ENCODE measurements at regions not wholly inside any gene's neighbourhood (a gene's known extent, or its start where the extent isn't known, plus 50 kb on each side); places are given as distances from the start of the nearest gene placed in this dataset.
A peak's percentile ranks its signal among the peaks of the same experiment; 100 is the strongest.

DNA sequence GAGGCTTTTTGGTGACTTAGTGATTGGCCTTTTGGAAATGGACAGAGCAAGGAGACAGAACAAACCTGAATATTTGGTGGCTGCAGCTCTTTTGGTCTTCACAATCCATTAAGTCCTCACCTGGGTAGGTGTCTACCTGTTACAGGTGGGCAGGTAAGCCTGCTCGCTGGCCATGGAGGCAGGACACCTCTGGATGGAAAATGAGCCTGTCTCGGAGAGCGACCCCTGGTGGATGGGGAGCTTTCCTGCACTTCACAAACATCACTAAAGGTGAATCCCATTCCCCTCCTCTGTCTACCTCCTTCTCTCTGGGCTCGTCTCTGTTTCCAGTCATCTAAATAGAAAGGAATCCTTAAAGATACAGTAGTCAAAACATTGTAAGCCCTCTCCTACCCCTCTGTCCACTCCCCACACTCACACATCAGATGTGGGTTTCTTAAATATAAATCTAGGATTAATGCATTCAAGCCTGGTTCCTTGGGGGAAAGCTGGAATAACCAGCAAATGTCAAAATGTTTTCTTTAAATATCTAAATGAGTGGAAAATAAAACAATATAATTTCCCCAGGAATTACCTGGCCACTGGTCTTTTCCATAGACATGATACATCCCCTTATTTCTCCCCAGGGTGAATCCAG lies 304.9 kb downstream of the CDH26 start:
- no peak overlapping the region for H3K27ac ChIP-seq (ENCODE audit: insufficient read depth in 1 of 2, low read depth in 1 of 2, low read length in 2 of 2, poor library complexity in 1 of 2, severe bottlenecking in 2 of 2)
- no peak overlapping the region for H3K4me3 ChIP-seq (ENCODE audit: control insufficient read depth in 1 of 7, extremely low read depth in 1 of 7, insufficient read depth in 4 of 7, low read depth in 2 of 7, low read length in 6 of 7)
- H3K9me3 ChIP-seq (ENCODE audit: control extremely low read depth in 1 of 5, control insufficient read depth in 4 of 5, insufficient read depth in 2 of 5, low read depth in 1 of 5, low read length in 4 of 5) = no peaks in the 10 kb centered on the region
- H3K36me3 ChIP-seq (ENCODE audit: control insufficient read depth in 4 of 4, insufficient read depth in 4 of 4, low read length in 3 of 4) = no peaks in the 10 kb centered on the region
- DNase-seq = peak; percentile 36 to 63 (median 57)
- no CpG with 5 or more reads among the region's 4 CpGs for WGBS (ENCODE audit: insufficient coverage)
- ChIA-PET CTCF (interaction anchor here (0.6 to 6.5 kb wide), 14 partner anchors 10 to 856 kb away, joined by 3 to 66 read pairs (median 6); no protein-coding TSS in a partner anchor), POLR2A (no interaction called here)
- no peaks in the 10 kb centered on the region for H3K27me3 ChIP-seq (replicated peaks in 2 of 5; ENCODE audit: control insufficient read depth in 4 of 5, insufficient read depth in 5 of 5, low read length in 4 of 5)
- H3K4me1 ChIP-seq (ENCODE audit: control extremely low read depth in 1 of 4, control insufficient read depth in 4 of 4, insufficient read depth in 4 of 4, low read length in 3 of 4) = peaks cover 0 to 12% (median 7%) of the 10 kb centered on the region in 4 experiments

GRCh38 chr20:60263725-60264709 lies 305.8 kb downstream of the CDH26 start:
- POLR2A ChIA-PET = no interaction called here

GRCh38 chr20:60266177-60266823 lies 308.1 kb downstream of the CDH26 start:
- peaks cover 0 to 12% (median 7%) of the 10 kb centered on the region in 4 experiments for H3K4me1 ChIP-seq (ENCODE audit: control extremely low read depth in 1 of 4, control insufficient read depth in 4 of 4, insufficient read depth in 4 of 4, low read length in 3 of 4)
- POLR2A ChIA-PET = no interaction called here
- CTCF ChIA-PET = interaction anchor here (6.5 kb wide), 1 partner anchor 210 kb away, joined by 66 read pairs; no protein-coding TSS in a partner anchor
- peak in 2 of 3 donors; percentile 63 to 71 for DNase-seq
- no peaks in the 10 kb centered on the region for H3K36me3 ChIP-seq (ENCODE audit: control insufficient read depth in 4 of 4, insufficient read depth in 4 of 4, low read length in 3 of 4)
- no peaks in the 10 kb centered on the region for H3K9me3 ChIP-seq (ENCODE audit: control extremely low read depth in 1 of 5, control insufficient read depth in 4 of 5, insufficient read depth in 2 of 5, low read depth in 1 of 5, low read length in 4 of 5)
- 79% methylated on average over 5 of the region's 9 CpGs for WGBS (ENCODE audit: insufficient coverage)
- no peaks in the 10 kb centered on the region for H3K27me3 ChIP-seq (replicated peaks in 2 of 5; ENCODE audit: control insufficient read depth in 4 of 5, insufficient read depth in 5 of 5, low read length in 4 of 5)
- no peak overlapping the region for H3K27ac ChIP-seq (ENCODE audit: insufficient read depth in 1 of 2, low read depth in 1 of 2, low read length in 2 of 2, poor library complexity in 1 of 2, severe bottlenecking in 2 of 2)
- H3K4me3 ChIP-seq (ENCODE audit: control insufficient read depth in 1 of 7, extremely low read depth in 1 of 7, insufficient read depth in 4 of 7, low read depth in 2 of 7, low read length in 6 of 7) = peak overlapping the region in 1 of 7 experiments; percentile 16

More at GRCh38 chr20:60263725-60264709, 305.8 kb downstream of the CDH26 start:
- no peak overlapping the region for H3K4me3 ChIP-seq (ENCODE audit: control insufficient read depth in 1 of 7, extremely low read depth in 1 of 7, insufficient read depth in 4 of 7, low read depth in 2 of 7, low read length in 6 of 7)
- WGBS (ENCODE audit: insufficient coverage) = 90% methylated on average over 11 of the region's 18 CpGs
- H3K27ac ChIP-seq (ENCODE audit: insufficient read depth in 1 of 2, low read depth in 1 of 2, low read length in 2 of 2, poor library complexity in 1 of 2, severe bottlenecking in 2 of 2) = no peak overlapping the region
- H3K36me3 ChIP-seq (ENCODE audit: control insufficient read depth in 4 of 4, insufficient read depth in 4 of 4, low read length in 3 of 4) = no peaks in the 10 kb centered on the region
- no peak for DNase-seq
- H3K4me1 ChIP-seq (ENCODE audit: control extremely low read depth in 1 of 4, control insufficient read depth in 4 of 4, insufficient read depth in 4 of 4, low read length in 3 of 4) = peaks cover 0 to 12% (median 7%) of the 10 kb centered on the region in 4 experiments
- H3K9me3 ChIP-seq (ENCODE audit: control extremely low read depth in 1 of 5, control insufficient read depth in 4 of 5, insufficient read depth in 2 of 5, low read depth in 1 of 5, low read length in 4 of 5) = no peaks in the 10 kb centered on the region
- CTCF ChIA-PET = interaction anchor here (0.8 to 6.5 kb wide), 17 partner anchors 9 to 207 kb away, joined by 3 to 66 read pairs (median 4); no protein-coding TSS in a partner anchor
- H3K27me3 ChIP-seq (replicated peaks in 2 of 5; ENCODE audit: control insufficient read depth in 4 of 5, insufficient read depth in 5 of 5, low read length in 4 of 5) = no peaks in the 10 kb centered on the region

GRCh38 chr20:60268491-60268890 lies 310.3 kb downstream of the CDH26 start:
- Histone ChIP-seq H3K27ac (ENCODE audit: insufficient read depth in 1 of 2, low read depth in 1 of 2, low read length in 2 of 2, poor library complexity in 1 of 2, severe bottlenecking in 2 of 2) (no peak overlapping the region), H3K4me1 (ENCODE audit: control extremely low read depth in 1 of 4, control insufficient read depth in 4 of 4, insufficient read depth in 4 of 4, low read length in 3 of 4) (peaks cover 0 to 12% (median 7%) of the 10 kb centered on the region in 4 experiments), H3K4me3 (ENCODE audit: control insufficient read depth in 1 of 7, extremely low read depth in 1 of 7, insufficient read depth in 4 of 7, low read depth in 2 of 7, low read length in 6 of 7) (no peak overlapping the region), H3K27me3 (replicated peaks in 2 of 5; ENCODE audit: control insufficient read depth in 4 of 5, insufficient read depth in 5 of 5, low read length in 4 of 5) (no peaks in the 10 kb centered on the region), H3K9me3 (ENCODE audit: control extremely low read depth in 1 of 5, control insufficient read depth in 4 of 5, insufficient read depth in 2 of 5, low read depth in 1 of 5, low read length in 4 of 5) (no peaks in the 10 kb centered on the region), H3K36me3 (ENCODE audit: control insufficient read depth in 4 of 4, insufficient read depth in 4 of 4, low read length in 3 of 4) (no peaks in the 10 kb centered on the region)
- ChIA-PET POLR2A (no interaction called here), CTCF (no interaction called here)
- no peak for DNase-seq
- 100% methylated on average over 4 of the region's 4 CpGs for WGBS (ENCODE audit: insufficient coverage)

DNA sequence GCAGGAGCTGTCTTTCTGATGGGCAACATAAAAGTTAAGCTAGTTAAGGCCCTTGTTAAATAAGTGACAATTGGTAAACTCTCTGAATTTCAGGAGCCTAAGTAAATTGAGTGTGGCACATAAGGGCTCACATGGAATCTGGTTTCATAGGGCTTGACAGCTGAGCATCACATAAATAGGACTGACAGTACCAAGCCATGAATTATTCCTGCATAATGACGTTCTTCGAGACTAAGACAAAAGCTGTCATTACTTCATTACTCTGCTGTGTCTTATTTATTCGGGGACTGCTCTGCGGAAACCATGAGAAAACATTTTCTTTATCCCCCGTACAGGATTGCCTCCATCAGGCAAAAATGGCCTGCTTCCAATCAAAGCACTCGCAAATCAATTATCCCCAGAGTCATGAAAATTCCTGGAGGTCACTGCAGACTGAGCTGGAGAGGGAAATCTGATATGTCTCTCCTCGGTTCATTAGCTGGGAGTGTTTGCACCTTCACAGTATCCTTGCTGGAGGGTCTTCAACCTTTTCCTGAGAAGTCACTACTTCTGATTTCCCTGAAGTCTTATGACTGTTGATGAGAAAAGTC lies 311.4 kb downstream of the CDH26 start:
- no peak overlapping the region for H3K27ac ChIP-seq (ENCODE audit: insufficient read depth in 1 of 2, low read depth in 1 of 2, low read length in 2 of 2, poor library complexity in 1 of 2, severe bottlenecking in 2 of 2)
- peaks cover 0 to 12% (median 7%) of the 10 kb centered on the region in 4 experiments for H3K4me1 ChIP-seq (ENCODE audit: control extremely low read depth in 1 of 4, control insufficient read depth in 4 of 4, insufficient read depth in 4 of 4, low read length in 3 of 4)
- ChIA-PET POLR2A (no interaction called here), CTCF (interaction anchor here (0.9 to 1.0 kb wide), 2 partner anchors 10 to 13 kb away, joined by 3 read pairs; no protein-coding TSS in a partner anchor)
- H3K36me3 ChIP-seq (ENCODE audit: control insufficient read depth in 4 of 4, insufficient read depth in 4 of 4, low read length in 3 of 4) = no peaks in the 10 kb centered on the region
- 91% methylated on average over 7 of the region's 7 CpGs for WGBS (ENCODE audit: insufficient coverage)
- DNase-seq = no peak
- no peak overlapping the region for H3K4me3 ChIP-seq (ENCODE audit: control insufficient read depth in 1 of 7, extremely low read depth in 1 of 7, insufficient read depth in 4 of 7, low read depth in 2 of 7, low read length in 6 of 7)
- no peaks in the 10 kb centered on the region for H3K9me3 ChIP-seq (ENCODE audit: control extremely low read depth in 1 of 5, control insufficient read depth in 4 of 5, insufficient read depth in 2 of 5, low read depth in 1 of 5, low read length in 4 of 5)
- H3K27me3 ChIP-seq (replicated peaks in 2 of 5; ENCODE audit: control insufficient read depth in 4 of 5, insufficient read depth in 5 of 5, low read length in 4 of 5) = no peaks in the 10 kb centered on the region

DNA sequence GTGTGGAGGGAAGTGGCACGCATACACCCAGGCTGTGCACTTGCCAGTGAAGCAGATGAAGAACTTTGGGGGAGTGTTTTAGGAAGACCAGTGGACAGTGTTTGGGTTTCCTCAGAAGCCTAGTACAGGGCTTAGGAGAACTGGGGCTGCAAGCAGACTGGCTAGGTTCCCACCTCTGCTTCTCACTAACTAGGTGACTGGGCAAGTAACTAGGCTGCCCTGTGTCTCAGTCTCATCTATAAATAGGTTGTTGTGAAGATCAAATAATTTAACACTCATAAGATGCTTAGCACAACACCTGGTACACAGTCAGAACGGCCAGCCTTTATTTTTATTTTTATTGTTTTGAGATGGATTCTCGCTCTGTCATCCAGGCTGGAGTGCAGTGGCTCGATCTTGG lies 312.1 kb downstream of the CDH26 start:
- H3K27me3 ChIP-seq (replicated peaks in 2 of 5; ENCODE audit: control insufficient read depth in 4 of 5, insufficient read depth in 5 of 5, low read length in 4 of 5) = no peaks in the 10 kb centered on the region
- no peaks in the 10 kb centered on the region for H3K9me3 ChIP-seq (ENCODE audit: control extremely low read depth in 1 of 5, control insufficient read depth in 4 of 5, insufficient read depth in 2 of 5, low read depth in 1 of 5, low read length in 4 of 5)
- no peak overlapping the region for H3K27ac ChIP-seq (ENCODE audit: insufficient read depth in 1 of 2, low read depth in 1 of 2, low read length in 2 of 2, poor library complexity in 1 of 2, severe bottlenecking in 2 of 2)
- no peak for DNase-seq
- peaks cover 0 to 11% (median 7%) of the 10 kb centered on the region in 4 experiments for H3K4me1 ChIP-seq (ENCODE audit: control extremely low read depth in 1 of 4, control insufficient read depth in 4 of 4, insufficient read depth in 4 of 4, low read length in 3 of 4)
- ChIA-PET POLR2A (no interaction called here), CTCF (interaction anchor here (1.0 kb wide), 1 partner anchor 13 kb away, joined by 3 read pairs; no protein-coding TSS in a partner anchor)
- no peak overlapping the region for H3K4me3 ChIP-seq (ENCODE audit: control insufficient read depth in 1 of 7, extremely low read depth in 1 of 7, insufficient read depth in 4 of 7, low read depth in 2 of 7, low read length in 6 of 7)
- no peaks in the 10 kb centered on the region for H3K36me3 ChIP-seq (ENCODE audit: control insufficient read depth in 4 of 4, insufficient read depth in 4 of 4, low read length in 3 of 4)
- 100% methylated on average over 2 of the region's 4 CpGs for WGBS (ENCODE audit: insufficient coverage)

Measured in common myeloid progenitor, CD34-positive (primary cell).